ENCODE measurements at regions not wholly inside any gene's neighbourhood (a gene's known extent, or its start where the extent isn't known, plus 50 kb on each side); places are given as distances from the start of the nearest gene placed in this dataset.
"Not testable (repeated sequence)": the region's sequence is repeated elsewhere in the genome, so short reads cannot be mapped to it uniquely, and the experiment has no call there.

GRCh38 chr5:8828596-8829322, 717.1 kb downstream of the SEMA5A start:
- FAIRE-seq, result no peak

- no peak for FAIRE-seq
Observed at GRCh38 chr5:8829323-8830029, 716.4 kb downstream of the SEMA5A start.

GRCh38 chr5:8831251-8831650, 714.6 kb downstream of the SEMA5A start:
- FAIRE-seq, result peak; percentile 61

GRCh38 chr5:8831854-8832253, 714.0 kb downstream of the SEMA5A start:
- no peak for FAIRE-seq

GRCh38 chr5:8839361-8840055, 706.4 kb downstream of the SEMA5A start:
- FAIRE-seq, result no peak

GRCh38 chr5:8840237-8840636, 705.6 kb downstream of the SEMA5A start:
- FAIRE-seq, result no peak

- not testable (repeated sequence) for FAIRE-seq
Observed at GRCh38 chr5:8840746-8841145, 705.1 kb downstream of the SEMA5A start.

- FAIRE-seq, result no peak
Observed at GRCh38 chr5:8842971-8843551, 702.8 kb downstream of the SEMA5A start.

- FAIRE-seq, result no peak
Observed at GRCh38 chr5:8843771-8844170, 702.1 kb downstream of the SEMA5A start.

- FAIRE-seq, result no peak
Observed at GRCh38 chr5:8844206-8844605, 701.7 kb downstream of the SEMA5A start.

GRCh38 chr5:8844847-8845246, 701.0 kb downstream of the SEMA5A start:
- FAIRE-seq, result no peak

GRCh38 chr5:8845296-8845695, 700.6 kb downstream of the SEMA5A start:
- FAIRE-seq, result no peak

- FAIRE-seq, result no peak
Observed at GRCh38 chr5:8848366-8848765, 697.5 kb downstream of the SEMA5A start.

GRCh38 chr5:8848997-8849594, 696.8 kb downstream of the SEMA5A start:
- no peak for FAIRE-seq

- FAIRE-seq, result no peak
Observed at GRCh38 chr5:8851101-8851500, 694.8 kb downstream of the SEMA5A start.

GRCh38 chr5:8857051-8857450, 688.8 kb downstream of the SEMA5A start:
- no peak for FAIRE-seq

GRCh38 chr5:8861764-8862163, 684.1 kb downstream of the SEMA5A start:
- FAIRE-seq, result no peak

GRCh38 chr5:8864053-8864452, 681.8 kb downstream of the SEMA5A start:
- no peak for FAIRE-seq

GRCh38 chr5:8865266-8865665, 680.6 kb downstream of the SEMA5A start:
- FAIRE-seq, result no peak

GRCh38 chr5:8865686-8866374, 680.0 kb downstream of the SEMA5A start:
- FAIRE-seq, result no peak

GRCh38 chr5:8868283-8868682, 677.6 kb downstream of the SEMA5A start:
- no peak for FAIRE-seq

- FAIRE-seq, result no peak
Observed at GRCh38 chr5:8869932-8870331, 675.9 kb downstream of the SEMA5A start.

All from colon (tissue), 2 donors.